SK-N-SH (cell line): ENCODE measurements at regions not wholly inside any gene's neighbourhood (a gene's known extent, or its start where the extent isn't known, plus 50 kb on each side); places are given as distances from the start of the nearest gene placed in this dataset.

ENCODE experiments used
- CTCF ChIA-PET: fragments of 300-600, 350-600 bp; formaldehyde crosslinking; extraction: SDS; loops from one replicate; lab custom pipeline; 2021; lab: Yijun Ruan, JAX
- POLR2A ChIA-PET: fragments of 350-600 bp; sonication (Branson Sonifier 250); formaldehyde crosslinking; extraction: SDS; loops from one replicate; lab custom pipeline; 2020; ENCODE audit warnings: antibody characterized with exemption, inconsistent platforms; lab: Yijun Ruan, JAX
- DNase-seq: peaks from one replicate; pipeline ENCODE4 v3.0.0; 2012
- H2AFZ ChIP-seq: fragments of 200-600 bp; sonication (generic); 2 replicates; pipeline ENCODE4 v1.8.1; 2016; ENCODE audit warnings: antibody characterized with exemption, mild to moderate bottlenecking, low read depth
- H3F3A ChIP-seq: fragments of 200-600 bp; sonication (generic); replicated peaks from 2 replicates; pipeline ENCODE3; 2016; ENCODE audit warnings: antibody characterized with exemption, mild to moderate bottlenecking; ENCODE audit not compliant: insufficient read depth
- H3K27ac ChIP-seq, 2 experiments: fragments of 200-500 bp in 1 of 2; fragments of 200-600 bp in 1 of 2; sonication (Bioruptor generic) in 1 of 2; sonication (generic), shearing (Covaris generic) in 1 of 2; 2 replicates each; pipeline versions ENCODE4 v1.5.1 to v1.6.1; 2014 to 2016; ENCODE audit warnings: low read depth in 2 of 2, inconsistent platforms in 1 of 2, low read length in 1 of 2, mild to moderate bottlenecking in 1 of 2, mixed read lengths in 1 of 2
- H3K27me3 ChIP-seq: fragments of 200-600 bp; sonication (generic), shearing (Covaris generic); 2 replicates; pipeline ENCODE4 v1.6.1; 2016; ENCODE audit warnings: mixed run types; ENCODE audit not compliant: insufficient read depth
- H3K36me3 ChIP-seq, 2 experiments: fragments of 200-500 bp in 1 of 2; fragments of 200-600 bp in 1 of 2; sonication (Bioruptor generic) in 1 of 2; sonication (generic) in 1 of 2; replicated peaks in 1 of 2; 2 replicates each; pipeline versions ENCODE3 to v1.5.1; 2014 to 2016; ENCODE audit warnings: low read length in 1 of 2, mild to moderate bottlenecking in 1 of 2; ENCODE audit not compliant: insufficient read depth in 2 of 2, control insufficient read depth in 1 of 2
- H3K4me1 ChIP-seq, 2 experiments: fragments of 200-500 bp in 1 of 2; fragments of 200-600 bp in 1 of 2; sonication (Bioruptor generic) in 1 of 2; sonication (generic), shearing (Covaris generic) in 1 of 2; 2 replicates each; pipeline versions ENCODE4 v1.5.1 to v1.6.1; 2014 to 2016; ENCODE audit warnings: low read depth in 1 of 2, low read length in 1 of 2, mixed run types in 1 of 2; ENCODE audit not compliant: insufficient read depth in 2 of 2, control insufficient read depth in 1 of 2
- H3K4me2 ChIP-seq: fragments of 200-600 bp; sonication (generic), shearing (Covaris generic); 2 replicates; pipeline ENCODE4 v1.6.1; 2017; ENCODE audit warnings: mixed run types
- H3K4me3 ChIP-seq, 2 experiments: fragments of 200-500 bp in 1 of 2; fragments of 200-600 bp in 1 of 2; sonication (Bioruptor generic) in 1 of 2; sonication (generic), shearing (Covaris generic) in 1 of 2; 2 replicates each; pipeline versions ENCODE4 v1.5.1 to v1.8.1; 2014 to 2016; ENCODE audit warnings: low read depth in 2 of 2, inconsistent platforms in 1 of 2, low read length in 1 of 2, mild to moderate bottlenecking in 1 of 2, mixed read lengths in 1 of 2, moderate library complexity in 1 of 2
- H3K79me2 ChIP-seq: fragments of 200-600 bp; sonication (generic); 2 replicates; pipeline ENCODE4 v1.8.1; 2017; ENCODE audit warnings: mild to moderate bottlenecking; ENCODE audit not compliant: insufficient read depth
- H3K9ac ChIP-seq: fragments of 200-600 bp; sonication (generic); 2 replicates; pipeline ENCODE4 v1.6.1; 2017; ENCODE audit warnings: mixed run types
- H3K9me2 ChIP-seq: fragments of 200-600 bp; sonication (generic); 2 replicates; pipeline ENCODE4 v1.6.1; 2017; ENCODE audit warnings: mixed run types
- H3K9me3 ChIP-seq: fragments of 200-600 bp; sonication (generic); 2 replicates; pipeline ENCODE4 v1.6.1; 2017; ENCODE audit warnings: mixed run types, mild to moderate bottlenecking, moderate library complexity
- H4K20me1 ChIP-seq: fragments of 200-600 bp; sonication (generic); 2 replicates; pipeline ENCODE4 v1.6.1; 2017; ENCODE audit warnings: mild to moderate bottlenecking, mixed run types; ENCODE audit not compliant: insufficient read depth
- EP300 ChIP-seq, 2 experiments: IDR thresholded peaks; 2 replicates each; pipeline versions ENCODE4 v1.4.0 to v1.6.1; 2012; ENCODE audit warnings: borderline replicate concordance in 1 of 2, low read depth in 1 of 2, low read length in 1 of 2
- FOSL2 ChIP-seq: IDR thresholded peaks from 2 replicates; pipeline ENCODE4 v1.4.0; 2012; ENCODE audit warnings: low read depth, mild to moderate bottlenecking, moderate library complexity, borderline replicate concordance
- FOXM1 ChIP-seq: IDR thresholded peaks from 2 replicates; pipeline ENCODE4 v1.4.0; 2012; ENCODE audit warnings: low read depth, mild to moderate bottlenecking
- GATA2 ChIP-seq: sonication (generic); formaldehyde crosslinking; IDR thresholded peaks from 2 replicates; pipeline ENCODE4 v1.5.0; 2020; ENCODE audit warnings: mild to moderate bottlenecking, missing genetic modification reagents
- IRF3 ChIP-seq: fragments of 150-350 bp; IDR thresholded peaks from 2 replicates; pipeline ENCODE4 v1.6.1; 2016; ENCODE audit warnings: mild to moderate bottlenecking, low read depth, low read length
- MAX ChIP-seq: IDR thresholded peaks from 2 replicates; pipeline ENCODE4 v1.4.0; 2012; ENCODE audit warnings: low read depth
- MEF2A ChIP-seq: IDR thresholded peaks from 2 replicates; pipeline ENCODE4 v1.4.0; 2012; ENCODE audit warnings: low read depth, borderline replicate concordance
- NRF1 ChIP-seq: IDR thresholded peaks from 2 replicates; pipeline ENCODE4 v1.6.1; 2012; ENCODE audit warnings: low read depth, mild to moderate bottlenecking, low read length
- RAD21 ChIP-seq: IDR thresholded peaks from 2 replicates; pipeline ENCODE4 v1.6.1; 2012; ENCODE audit warnings: mild to moderate bottlenecking, low read length
- RCOR1 ChIP-seq: fragments of 150-350 bp; IDR thresholded peaks from 2 replicates; pipeline ENCODE4 v1.6.1; 2017; ENCODE audit warnings: antibody characterized with exemption, low read length
- REST ChIP-seq: IDR thresholded peaks from 2 replicates; pipeline ENCODE4 v1.6.1; 2012; ENCODE audit warnings: mild to moderate bottlenecking, low read depth, low read length, moderate library complexity
- RXRA ChIP-seq: IDR thresholded peaks from 2 replicates; pipeline ENCODE4 v1.4.0; 2012; ENCODE audit warnings: low read depth, mild to moderate bottlenecking, borderline replicate concordance
- SIN3A ChIP-seq: IDR thresholded peaks from 2 replicates; pipeline ENCODE4 v1.6.1; 2012; ENCODE audit warnings: low read depth, mild to moderate bottlenecking, low read length, moderate library complexity, borderline replicate concordance
- SMC3 ChIP-seq: IDR thresholded peaks from 2 replicates; pipeline ENCODE4 v1.6.1; 2012; ENCODE audit warnings: low read depth, low read length, improper control_type of control experiment
- TCF12 ChIP-seq: IDR thresholded peaks from 2 replicates; pipeline ENCODE4 v1.4.0; 2012
- USF1 ChIP-seq: IDR thresholded peaks from 2 replicates; pipeline ENCODE4 v1.4.0; 2012; ENCODE audit warnings: low read depth, borderline replicate concordance
- USF2 ChIP-seq: fragments of 150-350 bp; IDR thresholded peaks from 2 replicates; pipeline ENCODE4 v1.6.1; 2017; ENCODE audit warnings: antibody characterized with exemption, low read length, low read depth, borderline replicate concordance
- YY1 ChIP-seq: IDR thresholded peaks from 2 replicates; pipeline ENCODE4 v1.4.0; 2012; ENCODE audit warnings: low read depth, mild to moderate bottlenecking
- ZBTB33 ChIP-seq: IDR thresholded peaks from 2 replicates; pipeline ENCODE4 v1.4.0; 2012; ENCODE audit warnings: low read depth, borderline replicate concordance
- WGBS: methylation state at CpG from one replicate; pipeline ENCODE4 v1.1.6; 2017; ENCODE audit warnings: low lambda C conversion rate; 5-methylcytosine and 5-hydroxymethylcytosine counted together

GRCh38 chr6:3949521-3949920, 100.3 kb downstream of the FAM50B start:
- 73% methylated on average over 6 of the region's 6 CpGs for WGBS
- H4K20me1 ChIP-seq: no peaks in the 10 kb centered on the region
- H3K79me2 ChIP-seq: no peaks in the 10 kb centered on the region
- no peak for TF ChIP-seq FOSL2
- no peak for TF ChIP-seq EP300 (IDR thresholded peaks at IDR 0.05; ENCODE audit: borderline replicate concordance in 1 of 2, low read depth in 1 of 2, low read length in 1 of 2)
- CTCF ChIA-PET: interaction anchor here (1.4 kb wide), 1 partner anchor 201 kb away, joined by 3 read pairs; no protein-coding TSS in a partner anchor
- 0 out of 4 replicates have a peak, but pooled peaks cover 0 to 4% of the 10 kb centered on the region in 2 experiments for H3K4me1 ChIP-seq
- H3K4me3 ChIP-seq: no peak overlapping the region
- H3F3A ChIP-seq: no peaks in the 10 kb centered on the region
- H3K4me2 ChIP-seq: no peak overlapping the region
- POLR2A ChIA-PET: no interaction called here
- H3K9me3 ChIP-seq: no peaks in the 10 kb centered on the region
- no peak overlapping the region for H3K27ac ChIP-seq
- no peak overlapping the region for H2AFZ ChIP-seq
- H3K27me3 ChIP-seq: no peaks in the 10 kb centered on the region
- no peaks in the 10 kb centered on the region for H3K36me3 ChIP-seq
- DNase-seq: no peak
- H3K9me2 ChIP-seq: no peaks in the 10 kb centered on the region
- H3K9ac ChIP-seq: no peak overlapping the region

GRCh38 chr6:3956054-3956453, 106.9 kb downstream of the FAM50B start:
- CTCF ChIA-PET: interaction anchor here (0.7 kb wide), 1 partner anchor 107 kb away, joined by 3 read pairs; the partner anchor contains the start of gene FAM50B

More at GRCh38 chr6:3956054-3956453, 106.9 kb downstream of the FAM50B start:
- Histone ChIP-seq H2AFZ (no peak overlapping the region), H4K20me1 (no peaks in the 10 kb centered on the region), H3K4me1 (no peaks in the 10 kb centered on the region), H3F3A (no peaks in the 10 kb centered on the region), H3K36me3 (no peaks in the 10 kb centered on the region), H3K4me3 (no peak overlapping the region), H3K79me2 (no peaks in the 10 kb centered on the region), H3K9me3 (no peaks in the 10 kb centered on the region), H3K27me3 (no peaks in the 10 kb centered on the region), H3K27ac (no peak overlapping the region), H3K4me2 (no peak overlapping the region), H3K9ac (no peak overlapping the region), H3K9me2 (no peaks in the 10 kb centered on the region)
- DNase-seq: no peak
- TF ChIP-seq REST (no peak), RXRA (no peak), USF1 (no peak), MEF2A (no peak), RCOR1 (no peak), GATA2 (CRISPR knock-in tag) (no peak), ZBTB33 (no peak), SIN3A (no peak), NRF1 (no peak), EP300 (IDR thresholded peaks at IDR 0.05; ENCODE audit: borderline replicate concordance in 1 of 2, low read depth in 1 of 2, low read length in 1 of 2) (no peak), FOXM1 (no peak), USF2 (no peak), RAD21 (no peak), YY1 (no peak), IRF3 (no peak), SMC3 (no peak), TCF12 (no peak), MAX (no peak)
- WGBS: 92% methylated on average over 1 of the region's 1 CpG
- POLR2A ChIA-PET: no interaction called here
